H1 (cell line): ENCODE measurements at regions not wholly inside any gene's neighbourhood (a gene's known extent, or its start where the extent isn't known, plus 50 kb on each side); places are given as distances from the start of the nearest gene placed in this dataset.

ENCODE experiments used
- CTCF ChIA-PET: fragments of 300-600 bp; sonication (Branson Sonifier 250); formaldehyde crosslinking; loops from one replicate; lab custom pipeline; 2021; ENCODE audit not compliant: partially characterized antibody; lab: Charles Lee
- POLR2A ChIA-PET: fragments of 300-600 bp; sonication (Branson Sonifier 250); formaldehyde crosslinking; loops from one replicate; lab custom pipeline; 2021; ENCODE audit warnings: inconsistent platforms; ENCODE audit not compliant: partially characterized antibody; lab: Charles Lee
- DNase-seq, 2 experiments: peaks; one replicate each; pipeline versions ENCODE4 v3.0.0 to v3.0.0-alpha.2; 2010 to 2022; ENCODE audit warnings: low spot score in 2 of 2, low read depth in 1 of 2, mixed read lengths in 1 of 2
- FAIRE-seq: peaks from 2 replicates; lab custom pipeline; 2011; peaks lifted over from hg19 to GRCh38; lab: Jason Lieb, UNC
- H2AFZ ChIP-seq: 2 replicates; pipeline ENCODE4 v1.8.1; 2012; ENCODE audit warnings: low read length, inconsistent platforms
- H2AK5ac ChIP-seq: 2 replicates; pipeline ENCODE4 v1.6.1; 2013; ENCODE audit warnings: low read depth, low read length
- H2BK120ac ChIP-seq: replicated peaks from 2 replicates; pipeline ENCODE3; 2013; ENCODE audit warnings: low read depth, low read length, inconsistent platforms
- H2BK12ac ChIP-seq: 2 replicates; pipeline ENCODE4 v1.6.1; 2013; ENCODE audit warnings: low read depth, low read length
- H2BK15ac ChIP-seq: 2 replicates; pipeline ENCODE4 v1.6.1; 2013; ENCODE audit warnings: low read length
- H2BK20ac ChIP-seq: 2 replicates; pipeline ENCODE4 v1.6.1; 2013; ENCODE audit warnings: low read length
- H2BK5ac ChIP-seq: 2 replicates; pipeline ENCODE4 v1.6.1; 2013; ENCODE audit warnings: low read depth, low read length
- H3K14ac ChIP-seq: 2 replicates; pipeline ENCODE4 v1.6.1; 2013; ENCODE audit warnings: inconsistent platforms; ENCODE audit not compliant: insufficient read length
- H3K18ac ChIP-seq: 2 replicates; pipeline ENCODE4 v1.6.1; 2013; ENCODE audit warnings: low read length; ENCODE audit errors: extremely low read depth
- H3K23ac ChIP-seq: 2 replicates; pipeline ENCODE4 v1.6.1; 2013; ENCODE audit warnings: inconsistent platforms; ENCODE audit not compliant: insufficient read length
- H3K23me2 ChIP-seq: 2 replicates; pipeline ENCODE4 v1.6.1; 2013; ENCODE audit warnings: low read depth, low read length
- H3K27ac ChIP-seq: 2 replicates; pipeline ENCODE4 v1.6.1; 2011; ENCODE audit warnings: low read depth, low read length, inconsistent platforms
- H3K27me3 ChIP-seq, 4 experiments: replicated peaks in 1 of 4; 1 replicate in 1 of 4; 2 replicates in 3 of 4; pipeline versions ENCODE4 v1.6.1 to v1.8.1; 2011 to 2013; ENCODE audit warnings: low read length in 3 of 4, mild to moderate bottlenecking in 3 of 4, inconsistent platforms in 2 of 4, mixed read lengths in 2 of 4, moderate library complexity in 1 of 4; ENCODE audit not compliant: control insufficient read depth in 3 of 4, insufficient read depth in 3 of 4; ENCODE audit errors: extremely low read depth in 1 of 4
- H3K36me3 ChIP-seq, 4 experiments: 2 replicates each; pipeline versions ENCODE4 v1.6.1 to v1.8.1; 2011 to 2013; ENCODE audit warnings: mild to moderate bottlenecking in 4 of 4, low read length in 3 of 4, moderate library complexity in 2 of 4, control low read depth in 1 of 4, inconsistent platforms in 1 of 4; ENCODE audit not compliant: insufficient read depth in 4 of 4, control insufficient read depth in 2 of 4
- H3K4ac ChIP-seq: replicated peaks from 2 replicates; pipeline ENCODE3; 2013; ENCODE audit warnings: low read length, low read depth, mixed read lengths, inconsistent platforms; ENCODE audit not compliant: insufficient read length
- H3K4me1 ChIP-seq, 4 experiments: replicated peaks in 1 of 4; 1 replicate in 1 of 4; 2 replicates in 3 of 4; pipeline versions ENCODE4 v1.6.1 to v1.8.1; 2011 to 2013; ENCODE audit warnings: low read length in 3 of 4, inconsistent platforms in 2 of 4, mixed read lengths in 1 of 4; ENCODE audit not compliant: insufficient read depth in 4 of 4, control insufficient read depth in 3 of 4
- H3K4me2 ChIP-seq, 2 experiments: 2 replicates each; pipeline versions ENCODE4 v1.6.1 to v1.8.1; 2011 to 2013; ENCODE audit warnings: low read depth in 2 of 2, low read length in 2 of 2, control low read depth in 1 of 2, inconsistent platforms in 1 of 2, mild to moderate bottlenecking in 1 of 2; ENCODE audit not compliant: insufficient read depth in 1 of 2
- H3K4me3 ChIP-seq, 4 experiments: fragments of 200-600, 300-600 bp in 1 of 4; sonication (generic), shearing (Covaris generic), sonication (Bioruptor Twin) in 1 of 4; 2 replicates each; pipeline versions ENCODE4 v1.5.1 to v1.8.1; 2011 to 2016; ENCODE audit warnings: low read length in 4 of 4, low read depth in 3 of 4, control low read depth in 2 of 4, inconsistent platforms in 2 of 4, mild to moderate bottlenecking in 2 of 4, mixed read lengths in 1 of 4, moderate library complexity in 1 of 4; ENCODE audit not compliant: insufficient read depth in 2 of 4; ENCODE audit errors: extremely low read depth in 1 of 4
- H3K56ac ChIP-seq: replicated peaks from 2 replicates; pipeline ENCODE3; 2013; ENCODE audit warnings: low read depth, mild to moderate bottlenecking, mixed read lengths, low read length, inconsistent platforms; ENCODE audit not compliant: insufficient read length
- H3K79me1 ChIP-seq: 2 replicates; pipeline ENCODE4 v1.6.1; 2013; ENCODE audit warnings: low read depth, low read length, control low read depth
- H3K79me2 ChIP-seq, 2 experiments: 2 replicates each; pipeline versions ENCODE4 v1.6.1 to v1.8.1; 2012 to 2013; ENCODE audit warnings: low read length in 2 of 2, mild to moderate bottlenecking in 2 of 2, inconsistent platforms in 1 of 2; ENCODE audit not compliant: insufficient read depth in 2 of 2, control insufficient read depth in 1 of 2
- H3K9ac ChIP-seq, 4 experiments: replicated peaks in 1 of 4; 1 replicate in 1 of 4; 2 replicates in 3 of 4; pipeline versions ENCODE4 v1.6.1 to v1.8.1; 2011 to 2013; ENCODE audit warnings: low read depth in 3 of 4, low read length in 3 of 4, control low read depth in 2 of 4, mild to moderate bottlenecking in 2 of 4, moderate library complexity in 2 of 4, inconsistent platforms in 1 of 4; ENCODE audit errors: extremely low read depth in 1 of 4
- H3K9me3 ChIP-seq, 2 experiments: 2 replicates each; pipeline versions ENCODE4 v1.6.1 to v1.8.1; 2012 to 2013; ENCODE audit warnings: mild to moderate bottlenecking in 2 of 2, moderate library complexity in 2 of 2, control low read depth in 1 of 2, inconsistent platforms in 1 of 2, low read depth in 1 of 2, low read length in 1 of 2, mixed read lengths in 1 of 2; ENCODE audit not compliant: insufficient read depth in 2 of 2
- H4K20me1 ChIP-seq, 2 experiments: replicated peaks in 1 of 2; 2 replicates each; pipeline versions ENCODE3 to v1.8.1; 2011 to 2013; ENCODE audit warnings: inconsistent platforms in 2 of 2, low read length in 2 of 2, mild to moderate bottlenecking in 1 of 2; ENCODE audit not compliant: insufficient read depth in 2 of 2, control insufficient read depth in 1 of 2
- H4K5ac ChIP-seq: 2 replicates; pipeline ENCODE4 v1.6.1; 2013; ENCODE audit warnings: low read length, low read depth, mixed read lengths, inconsistent platforms; ENCODE audit not compliant: insufficient read length
- H4K8ac ChIP-seq: 2 replicates; pipeline ENCODE4 v1.8.0; 2013; ENCODE audit warnings: mild to moderate bottlenecking, moderate library complexity, low read length, inconsistent platforms; ENCODE audit not compliant: insufficient read depth; ENCODE audit errors: extremely low read depth
- H4K91ac ChIP-seq: replicated peaks from 2 replicates; pipeline ENCODE3; 2013; ENCODE audit warnings: low read length, mixed read lengths, inconsistent platforms; ENCODE audit not compliant: insufficient read length
- CBX8 ChIP-seq: fragments of 300-800, 300-1000 bp; sonication (generic); IDR thresholded peaks from 2 replicates; pipeline ENCODE4 v1.7.1; 2016; ENCODE audit warnings: low read depth, low read length, borderline replicate concordance
- CREB1 ChIP-seq: IDR thresholded peaks from 2 replicates; pipeline ENCODE4 v1.6.1; 2012; ENCODE audit warnings: inconsistent platforms
- EP300 ChIP-seq, 2 experiments: IDR thresholded peaks; 1 replicate in 1 of 2; 2 replicates in 1 of 2; pipeline ENCODE4 v1.6.1; 2011 to 2012; ENCODE audit warnings: low read depth in 2 of 2, low read length in 2 of 2, mild to moderate bottlenecking in 2 of 2, borderline replicate concordance in 1 of 2, inconsistent platforms in 1 of 2, moderate library complexity in 1 of 2
- JUN ChIP-seq: IDR thresholded peaks from 2 replicates; pipeline ENCODE4 v1.6.1; 2011; ENCODE audit warnings: low read depth, mild to moderate bottlenecking, improper control_type of control experiment, low read length
- KDM5A ChIP-seq: fragments of 200-600 bp; IDR thresholded peaks from 2 replicates; pipeline ENCODE4 v1.7.1; 2012; ENCODE audit warnings: mild to moderate bottlenecking, low read length, inconsistent platforms, mixed read lengths
- MAFK ChIP-seq: IDR thresholded peaks from 2 replicates; pipeline ENCODE4 v1.6.1; 2012; ENCODE audit warnings: low read depth, mild to moderate bottlenecking, improper control_type of control experiment, low read length
- RAD21 ChIP-seq, 2 experiments: IDR thresholded peaks in 1 of 2; conservative IDR thresholded peaks in 1 of 2; 2 replicates each; pipeline ENCODE4 v1.6.1; 2011; ENCODE audit warnings: low read depth in 2 of 2, low read length in 2 of 2, improper control_type of control experiment in 1 of 2, inconsistent platforms in 1 of 2, mild to moderate bottlenecking in 1 of 2, moderate library complexity in 1 of 2
- RFX5 ChIP-seq: IDR thresholded peaks from 2 replicates; pipeline ENCODE4 v1.6.1; 2011; ENCODE audit warnings: low read depth, low read length, improper control_type of control experiment, borderline replicate concordance
- WGBS, 2 experiments: shearing (Covaris generic) in 1 of 2; methylation state at CpG; one replicate each; pipeline versions ENCODE4 v1.1.6 to v1.1.7; 2013 to 2015; ENCODE audit warnings: low lambda C conversion rate in 2 of 2, mixed read lengths in 2 of 2, inconsistent platforms in 1 of 2, low coverage in 1 of 2, missing lambda C conversion rate in 1 of 2; ENCODE audit not compliant: insufficient replicate concordance in 2 of 2, insufficient coverage in 1 of 2, insufficient read length in 1 of 2; ENCODE audit errors: extremely low coverage in 1 of 2, missing lambda C conversion rate in 1 of 2; 5-methylcytosine and 5-hydroxymethylcytosine counted together

DNA sequence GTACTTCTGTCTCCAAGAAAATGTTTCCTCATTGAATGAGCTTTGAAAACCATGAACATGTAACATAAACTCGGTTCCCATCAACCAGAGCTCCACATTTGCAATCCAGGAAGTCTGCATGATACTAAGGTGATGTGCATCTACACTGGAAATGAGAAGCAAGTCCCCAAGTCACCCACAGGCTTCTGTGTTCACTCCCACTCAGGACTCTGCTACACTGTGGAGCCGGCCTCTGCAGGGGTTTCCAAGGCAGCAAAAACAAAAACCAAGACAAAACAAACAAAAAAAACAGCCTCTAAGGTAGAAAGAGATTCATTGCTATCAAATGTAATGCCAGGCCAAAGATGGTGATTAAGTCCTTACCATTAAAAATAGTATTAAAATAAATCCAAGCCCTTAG lies 593.7 kb downstream of the IRX1 start:
- H3K79me1 ChIP-seq = no peaks in the 10 kb centered on the region
- no peak overlapping the region for H2BK120ac ChIP-seq
- H2BK20ac ChIP-seq = no peak overlapping the region
- H3K4me1 ChIP-seq = peaks cover 0 to 3% (median 0%) of the 10 kb centered on the region in 4 experiments; a peak in 1 of 7 replicates
- H3K23me2 ChIP-seq = no peaks in the 10 kb centered on the region
- no peak overlapping the region for H3K18ac ChIP-seq
- ChIA-PET POLR2A (no interaction called here), CTCF (no interaction called here)
- no peak overlapping the region for H2AFZ ChIP-seq
- no peak overlapping the region for H3K27ac ChIP-seq
- no peak overlapping the region for H3K23ac ChIP-seq
- no peak overlapping the region for H3K4ac ChIP-seq
- H3K14ac ChIP-seq = no peak overlapping the region
- no peak overlapping the region for H2AK5ac ChIP-seq
- DNase-seq (no peak), FAIRE-seq (no peak)
- H3K36me3 ChIP-seq = no peaks in the 10 kb centered on the region
- no peak overlapping the region for H3K9ac ChIP-seq
- no peaks in the 10 kb centered on the region for H4K20me1 ChIP-seq
- no peak overlapping the region for H4K91ac ChIP-seq
- H2BK15ac ChIP-seq = no peak overlapping the region
- H4K8ac ChIP-seq = no peak overlapping the region
- H2BK12ac ChIP-seq = no peak overlapping the region
- no peaks in the 10 kb centered on the region for H3K79me2 ChIP-seq
- H2BK5ac ChIP-seq = no peak overlapping the region
- no peak overlapping the region for H4K5ac ChIP-seq
- no peaks in the 10 kb centered on the region for H3K27me3 ChIP-seq
- H3K56ac ChIP-seq = no peak overlapping the region
- H3K9me3 ChIP-seq = peaks cover 3 to 9% of the 10 kb centered on the region in 2 experiments; a peak in 1 of 4 replicates
- H3K4me2 ChIP-seq = no peak overlapping the region
- TF ChIP-seq EP300 (IDR thresholded peaks at IDR 0.05; ENCODE audit: borderline replicate concordance in 1 of 2, low read depth in 2 of 2, low read length in 2 of 2) (no peak), KDM5A (no peak), MAFK (no peak), CREB1 (no peak), CBX8 (no peak), JUN (no peak), RFX5 (no peak), RAD21 (IDR thresholded peaks at IDR 0.05 in 1 of 2, conservative IDR thresholded peaks at IDR 0.05 in 1 of 2; ENCODE audit: low read depth in 2 of 2, low read length in 2 of 2) (no peak)
- WGBS, 2 experiments = 88% methylated on average over 2 of the region's 2 CpGs; no CpG with 5 or more reads in 1 of the 2 experiments
- no peak overlapping the region for H3K4me3 ChIP-seq
